ENCODE measurements at regions not wholly inside any gene's neighbourhood (a gene's known extent, or its start where the extent isn't known, plus 50 kb on each side); places are given as distances from the start of the nearest gene placed in this dataset.

DNA sequence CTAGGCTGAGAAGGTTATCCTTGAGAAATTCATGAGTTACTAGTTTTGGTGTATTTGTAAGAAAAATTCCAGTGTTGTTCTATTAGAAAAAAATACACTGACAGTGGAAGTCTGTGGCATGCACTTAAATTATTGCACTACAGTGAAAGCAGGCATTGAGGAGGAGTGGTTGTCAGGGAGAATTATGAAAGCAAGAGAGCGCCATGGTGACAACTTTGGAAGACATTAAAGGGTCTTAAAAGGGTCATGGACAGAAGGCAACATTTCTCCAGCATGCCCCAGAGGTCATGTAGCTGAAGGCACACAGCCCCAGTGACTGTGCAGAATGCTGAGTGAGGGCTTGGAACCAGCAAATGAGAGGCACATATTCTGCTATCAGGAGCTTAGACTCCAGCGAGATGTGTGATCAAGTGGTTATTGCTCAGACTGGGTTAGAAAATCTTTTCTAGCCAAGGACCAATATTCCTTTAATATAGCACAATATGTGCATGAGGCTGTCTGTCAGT is 292.7 kb downstream of the OLFM4 start:
- no peak overlapping the region for H3K4me3 Mint-ChIP-seq
- no peaks in the 10 kb centered on the region for H3K9me3 Mint-ChIP-seq
- no peaks in the 10 kb centered on the region for H3K36me3 Mint-ChIP-seq (ENCODE audit: low read depth)
- DNase-seq = no peak
- H3K27ac Mint-ChIP-seq = no peak overlapping the region
- ATAC-seq = no peak
- no peaks in the 10 kb centered on the region for H3K4me1 Mint-ChIP-seq
- H3K27me3 Mint-ChIP-seq = no peaks in the 10 kb centered on the region

DNA sequence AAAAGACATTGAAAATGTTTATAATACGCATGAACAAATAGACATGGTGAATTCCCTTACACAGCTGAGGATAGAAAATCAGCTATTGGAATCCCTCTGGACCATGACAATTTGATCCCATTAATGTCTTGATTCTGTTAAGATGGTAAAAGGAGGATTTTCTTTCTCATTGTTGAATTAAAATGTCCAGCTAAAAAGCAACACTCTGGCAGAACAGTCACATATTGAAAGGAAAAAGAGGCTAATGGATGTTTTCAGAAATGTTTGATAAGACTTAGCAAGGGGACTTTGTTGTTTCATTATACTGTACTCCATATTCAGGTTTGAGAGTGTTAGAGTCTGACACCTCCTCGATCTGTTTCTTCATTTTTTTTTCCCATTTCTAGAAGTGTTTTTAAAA is 296.0 kb downstream of the OLFM4 start:
- H3K27ac Mint-ChIP-seq = no peak overlapping the region
- no peaks in the 10 kb centered on the region for H3K9me3 Mint-ChIP-seq
- H3K4me1 Mint-ChIP-seq = no peaks in the 10 kb centered on the region
- ATAC-seq (no peak), DNase-seq (no peak)
- H3K36me3 Mint-ChIP-seq (ENCODE audit: low read depth) = no peaks in the 10 kb centered on the region
- H3K27me3 Mint-ChIP-seq = no peaks in the 10 kb centered on the region
- no peak overlapping the region for H3K4me3 Mint-ChIP-seq

DNA sequence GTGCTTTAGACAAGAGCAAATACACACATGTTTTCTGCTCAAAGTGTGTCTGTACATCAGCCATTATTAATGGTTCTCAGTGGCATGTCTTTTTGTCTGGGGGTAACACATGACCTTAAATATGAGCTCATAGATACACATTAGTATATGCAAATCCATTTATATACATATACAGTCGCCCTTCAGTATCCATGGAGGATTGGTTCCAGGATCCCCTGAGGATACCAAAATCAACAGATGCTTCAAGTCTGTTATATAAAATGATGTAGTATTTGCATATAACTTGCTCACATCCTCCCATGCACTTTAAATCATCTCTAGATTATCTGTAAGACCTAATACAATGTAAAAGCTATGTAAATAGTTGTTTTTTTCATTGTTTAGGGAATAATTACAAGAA is 298.1 kb downstream of the OLFM4 start:
- no peak for DNase-seq
- Mint-ChIP-seq H3K27ac (no peak overlapping the region), H3K4me3 (no peak overlapping the region), H3K9me3 (no peaks in the 10 kb centered on the region), H3K27me3 (no peaks in the 10 kb centered on the region), H3K36me3 (ENCODE audit: low read depth) (no peaks in the 10 kb centered on the region), H3K4me1 (no peaks in the 10 kb centered on the region)
- ATAC-seq = no peak

DNA sequence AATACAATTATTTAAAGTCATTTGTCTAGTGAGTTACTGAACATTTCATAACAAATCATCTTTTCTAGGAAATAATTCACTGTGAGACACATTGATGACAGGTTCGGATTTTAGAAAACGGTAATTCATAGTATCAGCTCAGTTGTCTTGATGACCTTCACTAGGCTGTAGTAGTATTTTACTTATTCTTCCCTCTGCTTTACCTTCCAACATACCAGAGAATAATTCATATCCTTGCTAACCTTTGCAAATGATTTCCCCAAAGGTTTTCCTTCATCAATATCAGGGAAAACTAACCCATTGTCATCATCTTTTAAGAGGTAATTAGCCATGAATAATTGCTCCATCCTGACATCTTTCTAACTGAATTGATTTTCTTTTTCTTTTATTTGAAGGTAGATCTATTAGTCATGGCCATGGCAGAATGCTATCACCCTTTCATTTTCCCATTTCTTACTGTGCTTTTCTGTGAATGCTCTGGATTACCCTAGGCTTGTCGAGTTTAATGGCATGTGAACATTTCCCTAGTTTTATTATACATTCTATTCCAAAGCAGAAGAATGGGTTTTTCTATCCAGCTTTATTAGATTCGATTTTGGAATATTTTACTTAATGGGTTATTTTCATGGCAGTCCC is 299.2 kb downstream of the OLFM4 start:
- no peak overlapping the region for H3K4me3 Mint-ChIP-seq

DNA sequence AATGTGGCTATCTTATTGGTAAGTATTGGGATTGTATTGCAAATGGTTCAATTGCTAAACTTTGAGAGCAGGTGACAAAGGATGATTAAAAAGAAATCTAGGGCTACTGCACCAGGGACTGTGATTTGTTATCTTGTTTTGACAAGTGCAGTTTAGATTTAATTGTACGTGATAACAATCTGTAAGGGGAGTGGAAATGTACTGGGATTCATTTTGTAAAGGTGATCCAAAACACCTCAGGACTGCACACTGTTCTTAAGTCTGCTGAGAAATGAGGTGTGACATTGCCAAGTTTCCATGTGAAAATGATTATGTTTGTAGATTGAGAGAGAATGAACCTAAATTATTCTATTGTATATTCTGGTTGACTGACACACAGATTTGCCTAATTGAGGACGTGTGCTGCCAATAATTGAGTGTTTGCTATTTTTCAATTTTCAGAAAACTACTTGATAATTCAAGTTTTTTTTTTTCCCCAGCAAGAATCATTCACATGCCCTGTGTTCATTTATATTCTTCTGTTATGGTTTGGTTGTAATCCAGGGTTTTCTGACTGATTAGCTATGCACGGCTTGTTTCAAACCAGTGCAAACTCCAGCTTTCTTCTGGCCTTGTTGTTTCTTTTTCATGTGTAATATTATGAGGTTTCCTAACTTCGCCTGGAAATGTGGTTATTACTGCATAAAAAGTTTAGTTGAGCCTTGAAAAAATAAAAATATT is 308.0 kb downstream of the OLFM4 start:
- DNase-seq (no peak), ATAC-seq (no peak)
- H3K27ac Mint-ChIP-seq = no peak overlapping the region
- H3K36me3 Mint-ChIP-seq (ENCODE audit: low read depth) = no peaks in the 10 kb centered on the region
- no peaks in the 10 kb centered on the region for H3K27me3 Mint-ChIP-seq
- no peaks in the 10 kb centered on the region for H3K4me1 Mint-ChIP-seq
- H3K9me3 Mint-ChIP-seq = peaks cover 5% of the 10 kb centered on the region
- H3K4me3 Mint-ChIP-seq = no peak overlapping the region

More for the DNA sequence above, 299.2 kb downstream of the OLFM4 start:
- Mint-ChIP-seq H3K27me3 (no peaks in the 10 kb centered on the region), H3K36me3 (ENCODE audit: low read depth) (no peaks in the 10 kb centered on the region), H3K9me3 (no peaks in the 10 kb centered on the region), H3K4me1 (no peaks in the 10 kb centered on the region), H3K27ac (no peak overlapping the region)
- no peak for DNase-seq
- no peak for ATAC-seq

DNA sequence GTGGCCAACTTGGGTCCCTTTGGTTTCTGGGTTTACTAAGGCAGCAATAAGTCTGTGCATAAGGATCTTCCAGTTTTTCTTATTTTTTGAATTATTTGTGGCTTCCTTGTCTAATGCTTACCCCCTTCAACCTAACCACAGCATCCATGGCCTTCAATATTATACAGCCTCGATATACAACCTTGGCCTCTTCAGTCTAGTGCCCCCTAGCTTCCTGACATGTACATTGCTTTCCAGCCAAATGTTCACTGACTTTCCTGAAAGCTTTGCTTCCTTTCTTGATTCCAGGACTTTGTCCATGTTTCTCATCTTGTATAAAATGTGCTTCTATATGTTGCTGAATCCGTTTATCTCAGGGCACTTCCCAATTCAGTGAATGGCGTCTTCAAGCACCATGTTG is 310.1 kb downstream of the OLFM4 start:
- Mint-ChIP-seq H3K4me3 (no peak overlapping the region), H3K9me3 (peaks cover 5% of the 10 kb centered on the region), H3K27ac (no peak overlapping the region), H3K27me3 (no peaks in the 10 kb centered on the region), H3K4me1 (no peaks in the 10 kb centered on the region), H3K36me3 (ENCODE audit: low read depth) (no peaks in the 10 kb centered on the region)
- ATAC-seq (no peak), DNase-seq (no peak)

DNA sequence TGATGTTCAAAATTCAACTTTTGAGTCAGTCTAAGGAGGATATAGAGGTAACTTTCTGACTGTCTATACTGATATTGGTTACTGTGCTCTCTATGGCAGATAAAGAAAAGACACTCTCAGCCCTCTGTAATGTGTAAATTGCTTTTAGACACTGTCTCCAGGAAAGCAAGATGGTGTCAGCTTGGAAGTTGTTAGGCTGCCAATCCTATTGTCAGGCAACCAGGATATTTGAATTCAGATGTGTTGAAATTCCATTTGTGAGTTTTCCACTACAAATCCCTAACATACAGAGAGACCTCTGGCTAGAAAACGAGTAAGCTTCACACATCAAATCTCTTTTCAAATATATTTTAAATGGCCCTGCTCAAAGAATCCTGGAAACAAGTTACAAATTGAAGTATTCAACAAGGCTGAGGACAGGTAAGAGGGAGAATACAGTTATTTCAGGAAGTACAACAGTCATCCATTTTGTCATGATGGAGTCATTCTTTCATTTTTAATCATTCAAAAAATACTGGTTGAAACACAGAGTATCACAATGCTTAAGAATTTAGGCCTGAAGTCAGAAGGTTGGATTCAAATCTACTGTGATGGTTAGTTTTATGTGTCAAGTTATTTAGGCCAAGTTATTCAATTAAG is 312.0 kb downstream of the OLFM4 start:
- no peak for ATAC-seq

DNA sequence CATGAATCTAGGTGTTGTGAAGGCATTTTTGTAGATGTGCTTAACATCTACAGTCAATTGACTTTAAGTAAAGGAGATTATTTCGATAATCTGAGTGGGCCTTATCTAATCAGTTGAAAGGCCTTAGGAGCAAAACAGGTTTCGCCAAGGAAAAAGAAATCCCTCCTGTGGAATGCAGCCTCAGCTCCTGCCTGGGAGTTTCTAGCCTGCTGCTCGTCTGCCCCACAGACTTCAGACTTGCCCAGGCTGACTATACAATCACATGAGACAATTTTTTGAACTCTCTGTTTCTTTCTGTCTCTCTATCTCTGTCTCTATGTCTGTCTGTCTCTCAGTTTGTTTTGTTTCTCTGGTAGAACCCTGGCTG is 312.5 kb downstream of the OLFM4 start:
- Mint-ChIP-seq H3K9me3 (peaks cover 5% of the 10 kb centered on the region), H3K4me1 (no peaks in the 10 kb centered on the region), H3K27me3 (no peaks in the 10 kb centered on the region), H3K4me3 (no peak overlapping the region), H3K36me3 (ENCODE audit: low read depth) (no peaks in the 10 kb centered on the region), H3K27ac (no peak overlapping the region)
- DNase-seq (no peak), ATAC-seq (no peak)

More for the DNA sequence above, 312.0 kb downstream of the OLFM4 start:
- Mint-ChIP-seq H3K9me3 (peaks cover 5% of the 10 kb centered on the region), H3K27ac (no peak overlapping the region), H3K27me3 (no peaks in the 10 kb centered on the region), H3K4me3 (no peak overlapping the region), H3K4me1 (no peaks in the 10 kb centered on the region), H3K36me3 (ENCODE audit: low read depth) (no peaks in the 10 kb centered on the region)
- DNase-seq = no peak

DNA sequence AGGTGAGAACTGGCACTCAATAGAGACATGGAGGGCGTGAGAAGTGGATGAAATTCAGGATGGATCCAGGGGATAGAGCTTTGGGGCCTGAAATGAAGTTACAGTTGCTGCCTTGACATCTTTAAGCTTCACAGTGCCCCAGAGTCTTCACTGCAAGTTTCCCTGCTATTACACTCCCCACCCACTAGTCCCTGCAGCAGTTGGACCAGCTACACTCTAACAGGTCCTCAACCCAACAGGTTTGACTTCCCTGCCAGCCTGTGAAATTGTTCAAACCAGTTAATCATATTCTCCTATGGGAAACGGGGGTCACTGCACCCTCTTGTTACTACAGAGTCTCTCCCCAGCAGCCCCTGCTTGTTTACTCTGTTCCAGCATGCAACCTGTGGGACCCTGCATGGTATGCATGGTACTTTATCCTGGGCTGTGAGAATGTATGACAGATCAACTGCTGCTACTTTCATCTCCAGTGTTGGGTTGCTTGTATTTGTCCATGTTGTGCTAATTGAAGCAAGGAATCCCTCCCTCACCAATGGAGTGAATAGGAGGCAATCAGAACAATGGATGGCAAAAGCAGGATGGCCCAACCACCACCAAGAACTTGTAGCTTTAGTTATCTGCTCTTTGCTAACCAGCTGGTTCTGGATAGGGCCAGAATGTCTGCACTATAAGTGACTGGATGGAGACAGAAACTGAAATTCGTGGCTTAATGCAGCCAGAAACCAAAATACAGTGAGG is 314.2 kb downstream of the OLFM4 start:
- DNase-seq (no peak), ATAC-seq (no peak)
- Mint-ChIP-seq H3K27ac (no peak overlapping the region), H3K4me1 (no peaks in the 10 kb centered on the region), H3K36me3 (ENCODE audit: low read depth) (no peaks in the 10 kb centered on the region), H3K4me3 (no peak overlapping the region), H3K9me3 (peaks cover 5% of the 10 kb centered on the region), H3K27me3 (no peaks in the 10 kb centered on the region)

DNA sequence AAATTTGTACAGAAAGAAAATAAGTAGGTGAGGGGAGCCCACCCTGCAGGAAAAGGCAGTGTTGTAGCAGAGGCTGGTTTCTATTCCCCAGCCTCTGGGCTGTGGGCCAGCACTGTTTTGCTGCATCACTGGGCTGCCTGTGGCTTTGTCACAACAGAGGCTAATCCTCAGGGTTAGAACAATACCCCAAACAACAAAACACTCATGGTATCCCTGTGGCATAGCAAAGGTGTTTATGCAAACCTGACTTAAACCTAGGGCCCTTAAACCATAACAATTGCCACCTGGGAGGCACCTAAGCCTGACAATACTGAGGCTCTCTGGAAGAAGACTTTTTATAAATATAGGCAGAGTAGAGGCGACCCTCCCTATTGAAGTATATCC is 314.7 kb downstream of the OLFM4 start:
- no peak overlapping the region for H3K27ac Mint-ChIP-seq
- H3K27me3 Mint-ChIP-seq = no peaks in the 10 kb centered on the region
- ATAC-seq (no peak), DNase-seq (no peak)
- H3K4me3 Mint-ChIP-seq = no peak overlapping the region
- no peaks in the 10 kb centered on the region for H3K4me1 Mint-ChIP-seq
- H3K36me3 Mint-ChIP-seq (ENCODE audit: low read depth) = no peaks in the 10 kb centered on the region
- H3K9me3 Mint-ChIP-seq = peaks cover 5% of the 10 kb centered on the region

DNA sequence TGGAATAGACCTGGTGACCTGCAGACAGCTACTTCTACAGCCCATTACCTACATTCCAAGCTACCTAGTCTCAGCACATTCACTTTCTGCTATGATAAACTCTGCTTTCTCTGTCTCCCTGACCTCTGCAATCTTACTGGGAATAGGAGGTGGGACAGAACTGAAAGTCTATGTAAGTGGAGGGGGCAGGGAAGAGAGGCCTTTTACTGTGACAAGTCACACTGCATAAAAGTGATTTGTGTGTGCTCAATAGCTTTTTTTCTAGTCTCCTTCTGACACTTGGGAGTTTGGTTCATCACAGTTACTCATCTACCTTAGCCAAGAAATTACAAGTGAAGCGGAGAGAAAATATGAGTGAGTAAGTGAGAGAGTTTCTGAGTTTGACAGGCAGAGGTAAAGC is 322.4 kb downstream of the OLFM4 start:
- Mint-ChIP-seq H3K27ac (no peak overlapping the region), H3K36me3 (ENCODE audit: low read depth) (no peaks in the 10 kb centered on the region), H3K4me1 (no peaks in the 10 kb centered on the region), H3K9me3 (no peaks in the 10 kb centered on the region), H3K27me3 (no peaks in the 10 kb centered on the region), H3K4me3 (no peak overlapping the region)
- DNase-seq (no peak), ATAC-seq (no peak)

DNA sequence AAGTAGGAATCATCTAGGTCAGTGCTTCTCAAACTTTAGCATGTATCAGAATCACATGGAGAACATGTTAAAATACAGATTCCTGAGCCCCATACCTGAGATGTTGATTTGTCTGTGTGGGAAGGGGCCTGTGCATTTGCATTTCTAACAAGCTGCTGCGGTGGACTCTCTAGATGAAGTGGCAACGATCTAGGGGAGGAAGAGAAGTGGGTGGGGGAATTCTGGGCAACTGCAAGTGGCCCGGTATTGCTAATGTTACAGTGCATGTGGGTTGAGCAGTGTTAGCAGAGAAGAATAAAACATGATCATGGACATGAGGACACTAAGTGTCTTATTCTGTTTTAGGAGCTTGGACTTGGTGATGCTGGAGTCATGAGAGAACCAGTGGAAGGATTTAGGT is 329.0 kb downstream of the OLFM4 start:
- ATAC-seq = no peak
- Mint-ChIP-seq H3K4me3 (no peak overlapping the region), H3K27ac (no peak overlapping the region), H3K9me3 (peaks cover 4% of the 10 kb centered on the region), H3K36me3 (ENCODE audit: low read depth) (no peaks in the 10 kb centered on the region), H3K4me1 (no peaks in the 10 kb centered on the region), H3K27me3 (no peaks in the 10 kb centered on the region)
- DNase-seq = no peak

DNA sequence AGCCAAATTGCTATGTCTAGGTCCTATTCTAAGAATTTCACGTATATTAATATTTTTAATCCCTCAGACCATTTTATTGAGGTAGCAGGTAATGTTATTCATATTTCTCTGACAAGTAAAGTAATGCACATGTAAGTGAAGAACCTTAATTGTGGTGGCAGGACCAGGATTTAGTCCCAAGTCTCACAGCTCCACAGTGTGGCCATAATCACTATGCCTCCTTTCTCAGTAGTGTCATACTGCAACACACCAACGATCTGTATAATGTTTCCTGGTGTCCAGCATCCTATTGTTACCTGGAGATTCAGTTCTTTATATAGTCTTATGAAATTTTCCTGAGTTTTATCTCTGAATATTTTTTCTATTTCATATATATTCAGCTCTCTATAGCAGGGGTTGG is 340.3 kb downstream of the OLFM4 start:
- DNase-seq = no peak
- ATAC-seq = no peak
- Mint-ChIP-seq H3K36me3 (ENCODE audit: low read depth) (no peaks in the 10 kb centered on the region), H3K9me3 (no peaks in the 10 kb centered on the region), H3K4me3 (no peak overlapping the region), H3K4me1 (no peaks in the 10 kb centered on the region), H3K27me3 (no peaks in the 10 kb centered on the region), H3K27ac (no peak overlapping the region)

DNA sequence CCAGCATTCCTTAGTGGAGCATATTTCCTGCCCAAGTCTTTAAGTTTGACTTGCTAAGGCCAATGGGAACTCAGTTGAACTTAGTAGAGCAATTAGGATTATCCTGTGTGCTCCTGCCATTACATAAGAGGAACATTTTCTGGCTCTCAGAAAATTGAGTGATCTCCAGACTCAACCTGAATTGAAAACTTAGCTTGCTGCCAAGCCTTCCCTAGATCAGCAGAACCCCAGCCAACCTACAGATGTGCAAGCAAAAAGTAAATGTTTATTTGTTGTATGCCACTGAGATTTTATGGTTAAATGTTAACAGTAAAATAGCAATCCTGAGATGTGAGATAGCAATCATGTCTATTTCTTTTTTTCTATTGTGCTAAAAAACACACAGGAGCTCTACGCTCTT is 350.9 kb downstream of the OLFM4 start:
- no peaks in the 10 kb centered on the region for H3K36me3 Mint-ChIP-seq (ENCODE audit: low read depth)
- no peak overlapping the region for H3K27ac Mint-ChIP-seq
- no peak for ATAC-seq
- H3K9me3 Mint-ChIP-seq = peaks cover 10% of the 10 kb centered on the region
- no peak overlapping the region for H3K4me3 Mint-ChIP-seq
- H3K4me1 Mint-ChIP-seq = no peaks in the 10 kb centered on the region
- H3K27me3 Mint-ChIP-seq = no peaks in the 10 kb centered on the region
- no peak for DNase-seq

DNA sequence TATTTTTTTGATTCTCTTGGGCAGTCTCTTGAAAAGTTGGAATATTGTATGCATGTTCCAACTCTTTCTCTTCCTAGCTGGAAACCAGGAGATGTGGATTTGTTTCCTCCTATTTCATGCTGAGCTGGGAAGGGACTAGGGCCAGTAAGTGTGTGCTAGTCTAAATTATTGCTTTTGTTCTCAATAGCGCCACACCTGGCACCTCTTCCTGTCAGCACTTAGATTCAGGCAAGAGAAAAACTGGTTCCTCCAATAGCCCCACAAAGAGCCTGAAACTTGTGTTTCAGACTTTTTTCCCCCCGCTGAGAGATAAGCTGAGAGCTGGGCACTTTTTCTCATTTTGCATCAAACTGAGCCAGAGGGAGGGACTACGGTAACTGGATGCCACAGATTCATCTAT is 353.4 kb downstream of the OLFM4 start:
- Mint-ChIP-seq H3K4me3 (no peak overlapping the region), H3K9me3 (peaks cover 14% of the 10 kb centered on the region), H3K36me3 (ENCODE audit: low read depth) (no peaks in the 10 kb centered on the region), H3K27me3 (no peaks in the 10 kb centered on the region), H3K27ac (no peak overlapping the region), H3K4me1 (no peaks in the 10 kb centered on the region)
- DNase-seq (no peak), ATAC-seq (no peak)

Data from activated naive CD8-positive, alpha-beta T cell treated with anti-CD3 and anti-CD28 coated beads, Interleukin-2, amount 50 U/mL, for 24 hours (primary cell).